ENCODE measurements at regions not wholly inside any gene's neighbourhood (a gene's known extent, or its start where the extent isn't known, plus 50 kb on each side); places are given as distances from the start of the nearest gene placed in this dataset.

GRCh38 chr1:157277913-157278312 lies 139.7 kb upstream of the ETV3 start:
- Histone ChIP-seq H3K9ac (replicated peaks; ENCODE audit: extremely low read depth, insufficient read depth, low read length) (no peak overlapping the region), H3K4me2 (ENCODE audit: insufficient read depth, low read length) (no peak overlapping the region), H2AFZ (ENCODE audit: low read depth, low read length) (no peak overlapping the region), H3K79me2 (ENCODE audit: control insufficient read depth, insufficient read depth, low read length) (no peaks in the 10 kb centered on the region), H4K20me1 (replicated peaks; ENCODE audit: control insufficient read depth, extremely low read depth, insufficient read depth, low read length) (no peaks in the 10 kb centered on the region), H3K27me3 (ENCODE audit: control insufficient read depth in 2 of 2, insufficient read depth in 2 of 2, low read length in 2 of 2) (peaks cover 12 to 24% of the 10 kb centered on the region in 2 experiments), H3K9me3 (replicated peaks; ENCODE audit: control insufficient read depth, insufficient read depth, low read length) (no peaks in the 10 kb centered on the region), H3K27ac (ENCODE audit: insufficient read depth, low read depth, low read length) (no peak overlapping the region), H3K36me3 (ENCODE audit: control insufficient read depth in 2 of 2, extremely low read depth in 1 of 2, insufficient read depth in 2 of 2, low read length in 2 of 2) (no peaks in the 10 kb centered on the region), H3K4me3 (replicated peaks in 1 of 3; ENCODE audit: insufficient read depth in 1 of 3, low read depth in 1 of 3, low read length in 3 of 3) (no peak overlapping the region), H3K4me1 (ENCODE audit: control insufficient read depth, extremely low read depth, insufficient read depth, low read length) (no peaks in the 10 kb centered on the region), H3K9me1 (replicated peaks; ENCODE audit: control insufficient read depth, extremely low read depth, insufficient read depth, low read length) (no peaks in the 10 kb centered on the region)
- dilution Hi-C loops (cut with MboI; ENCODE audit: extremely low pct_ligation_motif_present, low sequenced_read_pairs) (no loop called here), intact Hi-C loops (cut with micrococcal nuclease) (no loop called here)
- FAIRE-seq (no peak), DNase-seq (ENCODE audit: low read depth, low spot score) (no peak)
- BruUV-seq (replicated peaks), result no TSS peak
- ChIA-PET POLR2A (no interaction called here), CTCF (no interaction called here)
- TF ChIP-seq GATA2 (IDR thresholded peaks at IDR 0.05; ENCODE audit: insufficient read depth, insufficient read length, low read depth, low read length), result no peak
- TF ChIP-seq POLR2A (IDR thresholded peaks at IDR 0.05; ENCODE audit: low read depth, low read length), result no peak
- TF ChIP-seq MAX (IDR thresholded peaks at IDR 0.05; ENCODE audit: insufficient read depth, insufficient read length), result no peak

- no peaks in the 10 kb centered on the region for H4K20me1 ChIP-seq (replicated peaks; ENCODE audit: control insufficient read depth, extremely low read depth, insufficient read depth, low read length)
- no peaks in the 10 kb centered on the region for H3K4me1 ChIP-seq (ENCODE audit: control insufficient read depth, extremely low read depth, insufficient read depth, low read length)
- H3K27ac ChIP-seq (ENCODE audit: insufficient read depth, low read depth, low read length), result no peak overlapping the region
- BruUV-seq (replicated peaks), result no TSS peak
- TF ChIP-seq CTCF (IDR thresholded peaks at IDR 0.05; ENCODE audit: extremely low read depth in 1 of 2, insufficient read depth in 1 of 2, low read depth in 1 of 2, low read length in 2 of 2) (no peak), JUN (IDR thresholded peaks at IDR 0.05; ENCODE audit: borderline replicate concordance, insufficient read depth, insufficient read length, low read depth) (no peak), POLR2AphosphoS5 (IDR thresholded peaks at IDR 0.05; ENCODE audit: insufficient read depth, low read depth, low read length) (no peak), GATA2 (IDR thresholded peaks at IDR 0.05; ENCODE audit: insufficient read depth, insufficient read length, low read depth, low read length) (no peak), MYC (IDR thresholded peaks at IDR 0.05; ENCODE audit: low read depth, low read length) (no peak), FOS (IDR thresholded peaks at IDR 0.05; ENCODE audit: borderline replicate concordance, insufficient read depth, low read length) (no peak), MAX (IDR thresholded peaks at IDR 0.05; ENCODE audit: insufficient read depth, insufficient read length) (no peak), EZH2 (IDR thresholded peaks at IDR 0.05; ENCODE audit: borderline replicate concordance, low read depth, low read length, severe bottlenecking) (no peak), POLR2A (IDR thresholded peaks at IDR 0.05; ENCODE audit: low read depth, low read length) (no peak)
- H2AFZ ChIP-seq (ENCODE audit: low read depth, low read length), result no peak overlapping the region
- H3K36me3 ChIP-seq (ENCODE audit: control insufficient read depth in 2 of 2, extremely low read depth in 1 of 2, insufficient read depth in 2 of 2, low read length in 2 of 2), result no peaks in the 10 kb centered on the region
- H3K9me1 ChIP-seq (replicated peaks; ENCODE audit: control insufficient read depth, extremely low read depth, insufficient read depth, low read length), result no peaks in the 10 kb centered on the region
- ChIA-PET CTCF (no interaction called here), POLR2A (no interaction called here)
- no peak overlapping the region for H3K4me2 ChIP-seq (ENCODE audit: insufficient read depth, low read length)
- H3K79me2 ChIP-seq (ENCODE audit: control insufficient read depth, insufficient read depth, low read length), result no peaks in the 10 kb centered on the region
- DNase-seq (ENCODE audit: low read depth, low spot score) (no peak), FAIRE-seq (no peak)
- dilution Hi-C loops (cut with MboI; ENCODE audit: extremely low pct_ligation_motif_present, low sequenced_read_pairs), result no loop called here
- intact Hi-C loops (cut with micrococcal nuclease), result no loop called here
- no peak overlapping the region for H3K9ac ChIP-seq (replicated peaks; ENCODE audit: extremely low read depth, insufficient read depth, low read length)
- no peaks in the 10 kb centered on the region for H3K9me3 ChIP-seq (replicated peaks; ENCODE audit: control insufficient read depth, insufficient read depth, low read length)
- no peak overlapping the region for H3K4me3 ChIP-seq (replicated peaks in 1 of 3; ENCODE audit: insufficient read depth in 1 of 3, low read depth in 1 of 3, low read length in 3 of 3)
- peaks cover 12 to 24% of the 10 kb centered on the region in 2 experiments for H3K27me3 ChIP-seq (ENCODE audit: control insufficient read depth in 2 of 2, insufficient read depth in 2 of 2, low read length in 2 of 2)
These were observed 139.1 kb upstream of the ETV3 start for GRCh38 chr1:157277281-157277680.

Measured in endothelial cell of umbilical vein (primary cell).